Neural cell (in vitro differentiated cells): ENCODE measurements at regions not wholly inside any gene's neighbourhood (a gene's known extent, or its start where the extent isn't known, plus 50 kb on each side); places are given as distances from the start of the nearest gene placed in this dataset.

Source experiments
- H2AFZ ChIP-seq: fragments of 200-600, 300-800 bp; sonication (generic), shearing (Covaris generic); 2 replicates; pipeline ENCODE4 v1.6.0; 2014; ENCODE audit warnings: low read depth, mild to moderate bottlenecking, antibody characterized with exemption, low read length, moderate library complexity
- H3F3A ChIP-seq: fragments of 200-600 bp; shearing (Covaris generic); 2 replicates; pipeline ENCODE4 v1.6.1; 2016; ENCODE audit warnings: mild to moderate bottlenecking, moderate library complexity, mixed read lengths, antibody characterized with exemption, low read length; ENCODE audit not compliant: insufficient read depth, poor library complexity, severe bottlenecking
- H3K27ac ChIP-seq: fragments of 200-600, 300-800 bp; sonication (generic), shearing (Covaris generic); 2 replicates; pipeline ENCODE4 v1.5.1; 2014; ENCODE audit warnings: mild to moderate bottlenecking, low read length, moderate library complexity
- H3K27me3 ChIP-seq: fragments of 300-800, 200-600 bp; sonication (generic), shearing (Covaris generic); 2 replicates; pipeline ENCODE4 v1.6.0; 2014; ENCODE audit warnings: mild to moderate bottlenecking, low read depth, low read length, moderate library complexity; ENCODE audit not compliant: insufficient read depth
- H3K36me3 ChIP-seq: fragments of 300-800, 200-600 bp; sonication (generic), shearing (Covaris generic); 2 replicates; pipeline ENCODE4 v1.5.1; 2014; ENCODE audit warnings: mild to moderate bottlenecking, antibody characterized with exemption, low read length, moderate library complexity; ENCODE audit not compliant: insufficient read depth
- H3K4me2 ChIP-seq: fragments of 300-800, 200-600 bp; sonication (generic), shearing (Covaris generic); 2 replicates; pipeline ENCODE4 v1.6.0; 2014; ENCODE audit warnings: mild to moderate bottlenecking, low read length
- H3K4me3 ChIP-seq: fragments of 300-800, 200-600 bp; sonication (generic), shearing (Covaris generic); 2 replicates; pipeline ENCODE4 v1.5.1; 2014; ENCODE audit warnings: mild to moderate bottlenecking, low read length, moderate library complexity
- H3K79me2 ChIP-seq: fragments of 200-600 bp; shearing (Covaris generic); replicated peaks from 2 replicates; pipeline ENCODE4 v1.6.0; 2014; ENCODE audit warnings: mild to moderate bottlenecking, low read length, moderate library complexity; ENCODE audit not compliant: insufficient read depth
- H3K9ac ChIP-seq: fragments of 300-800, 200-600 bp; sonication (generic), shearing (Covaris generic); 2 replicates; pipeline ENCODE4 v1.6.1; 2016; ENCODE audit warnings: mild to moderate bottlenecking, low read length, mixed read lengths
- H3K9me2 ChIP-seq: fragments of 200-600 bp; shearing (Covaris generic); 2 replicates; pipeline ENCODE4 v1.6.1; 2016; ENCODE audit warnings: mild to moderate bottlenecking, low read length, mixed read lengths; ENCODE audit not compliant: insufficient read depth
- H3K9me3 ChIP-seq: fragments of 200-600, 300-800 bp; sonication (generic), shearing (Covaris generic); 2 replicates; pipeline ENCODE4 v1.6.1; 2016; ENCODE audit warnings: mild to moderate bottlenecking, mixed run types, low read length, moderate library complexity, mixed read lengths
- H4K20me1 ChIP-seq: fragments of 200-600 bp; shearing (Covaris generic); 2 replicates; pipeline ENCODE4 v1.6.1; 2016; ENCODE audit warnings: mild to moderate bottlenecking, mixed run types; ENCODE audit not compliant: insufficient read depth
- EP300 ChIP-seq: fragments of 450-650 bp; conservative IDR thresholded peaks from 2 replicates; pipeline ENCODE4 v1.6.1; 2014; ENCODE audit warnings: antibody characterized with exemption, mild to moderate bottlenecking, moderate library complexity; ENCODE audit not compliant: poor library complexity, severe bottlenecking
- EZH2 ChIP-seq: fragments of 200-600, 300-800 bp; shearing (Covaris generic), sonication (generic); IDR thresholded peaks from 2 replicates; pipeline ENCODE4 v1.6.1; 2014; ENCODE audit warnings: antibody characterized with exemption, low read length, borderline replicate concordance, mild to moderate bottlenecking; ENCODE audit not compliant: insufficient read depth, poor library complexity, severe bottlenecking
- MXI1 ChIP-seq: fragments of 450-650 bp; conservative IDR thresholded peaks from 2 replicates; pipeline ENCODE4 v1.6.1; 2014; ENCODE audit warnings: antibody characterized with exemption, mild to moderate bottlenecking; ENCODE audit not compliant: poor library complexity, severe bottlenecking
- POLR2AphosphoS5 ChIP-seq: IDR thresholded peaks from 2 replicates; pipeline ENCODE4 v1.6.1; 2012
- RAD21 ChIP-seq: fragments of 450-650 bp; conservative IDR thresholded peaks from 2 replicates; pipeline ENCODE4 v1.6.1; 2014; ENCODE audit warnings: antibody characterized with exemption, mild to moderate bottlenecking, moderate library complexity
- SMC3 ChIP-seq: fragments of 450-650 bp; conservative IDR thresholded peaks from 2 replicates; pipeline ENCODE4 v1.6.1; 2014; ENCODE audit warnings: antibody characterized with exemption, mild to moderate bottlenecking, moderate library complexity; ENCODE audit not compliant: poor library complexity
- TAF1 ChIP-seq: IDR thresholded peaks from 2 replicates; pipeline ENCODE4 v1.6.1; 2012; ENCODE audit warnings: low read depth
- TF ChIP-seq, protein P1 (sequence below): IDR thresholded peaks from 2 replicates; pipeline ENCODE4 v1.6.1; 2012; ENCODE audit warnings: borderline replicate concordance
- TF ChIP-seq, protein P2 (sequence below): fragments of 450-650 bp; IDR thresholded peaks from 2 replicates; pipeline ENCODE4 v1.5.1; 2014; ENCODE audit warnings: antibody characterized with exemption, mild to moderate bottlenecking, moderate library complexity; ENCODE audit not compliant: poor library complexity, severe bottlenecking

- Histone ChIP-seq H3F3A (no peaks in the 10 kb centered on the region), H2AFZ (no peak overlapping the region), H3K4me2 (no peak overlapping the region), H3K27me3 (no peaks in the 10 kb centered on the region), H3K9me2 (no peaks in the 10 kb centered on the region), H3K79me2 (no peaks in the 10 kb centered on the region), H3K27ac (no peak overlapping the region), H3K36me3 (no peaks in the 10 kb centered on the region), H3K4me3 (no peak overlapping the region), H4K20me1 (no peaks in the 10 kb centered on the region), H3K9ac (no peak overlapping the region), H3K9me3 (no peaks in the 10 kb centered on the region)
- no peak for TF ChIP-seq SMC3
- TF ChIP-seq, protein P1, sequence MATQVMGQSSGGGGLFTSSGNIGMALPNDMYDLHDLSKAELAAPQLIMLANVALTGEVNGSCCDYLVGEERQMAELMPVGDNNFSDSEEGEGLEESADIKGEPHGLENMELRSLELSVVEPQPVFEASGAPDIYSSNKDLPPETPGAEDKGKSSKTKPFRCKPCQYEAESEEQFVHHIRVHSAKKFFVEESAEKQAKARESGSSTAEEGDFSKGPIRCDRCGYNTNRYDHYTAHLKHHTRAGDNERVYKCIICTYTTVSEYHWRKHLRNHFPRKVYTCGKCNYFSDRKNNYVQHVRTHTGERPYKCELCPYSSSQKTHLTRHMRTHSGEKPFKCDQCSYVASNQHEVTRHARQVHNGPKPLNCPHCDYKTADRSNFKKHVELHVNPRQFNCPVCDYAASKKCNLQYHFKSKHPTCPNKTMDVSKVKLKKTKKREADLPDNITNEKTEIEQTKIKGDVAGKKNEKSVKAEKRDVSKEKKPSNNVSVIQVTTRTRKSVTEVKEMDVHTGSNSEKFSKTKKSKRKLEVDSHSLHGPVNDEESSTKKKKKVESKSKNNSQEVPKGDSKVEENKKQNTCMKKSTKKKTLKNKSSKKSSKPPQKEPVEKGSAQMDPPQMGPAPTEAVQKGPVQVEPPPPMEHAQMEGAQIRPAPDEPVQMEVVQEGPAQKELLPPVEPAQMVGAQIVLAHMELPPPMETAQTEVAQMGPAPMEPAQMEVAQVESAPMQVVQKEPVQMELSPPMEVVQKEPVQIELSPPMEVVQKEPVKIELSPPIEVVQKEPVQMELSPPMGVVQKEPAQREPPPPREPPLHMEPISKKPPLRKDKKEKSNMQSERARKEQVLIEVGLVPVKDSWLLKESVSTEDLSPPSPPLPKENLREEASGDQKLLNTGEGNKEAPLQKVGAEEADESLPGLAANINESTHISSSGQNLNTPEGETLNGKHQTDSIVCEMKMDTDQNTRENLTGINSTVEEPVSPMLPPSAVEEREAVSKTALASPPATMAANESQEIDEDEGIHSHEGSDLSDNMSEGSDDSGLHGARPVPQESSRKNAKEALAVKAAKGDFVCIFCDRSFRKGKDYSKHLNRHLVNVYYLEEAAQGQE = no peak
- no peak for TF ChIP-seq POLR2AphosphoS5
- TF ChIP-seq MXI1 = no peak
- no peak for TF ChIP-seq TAF1
These were observed 144.9 kb upstream of the C1orf174 start for GRCh38 chr1:4044967-4045366.

DNA sequence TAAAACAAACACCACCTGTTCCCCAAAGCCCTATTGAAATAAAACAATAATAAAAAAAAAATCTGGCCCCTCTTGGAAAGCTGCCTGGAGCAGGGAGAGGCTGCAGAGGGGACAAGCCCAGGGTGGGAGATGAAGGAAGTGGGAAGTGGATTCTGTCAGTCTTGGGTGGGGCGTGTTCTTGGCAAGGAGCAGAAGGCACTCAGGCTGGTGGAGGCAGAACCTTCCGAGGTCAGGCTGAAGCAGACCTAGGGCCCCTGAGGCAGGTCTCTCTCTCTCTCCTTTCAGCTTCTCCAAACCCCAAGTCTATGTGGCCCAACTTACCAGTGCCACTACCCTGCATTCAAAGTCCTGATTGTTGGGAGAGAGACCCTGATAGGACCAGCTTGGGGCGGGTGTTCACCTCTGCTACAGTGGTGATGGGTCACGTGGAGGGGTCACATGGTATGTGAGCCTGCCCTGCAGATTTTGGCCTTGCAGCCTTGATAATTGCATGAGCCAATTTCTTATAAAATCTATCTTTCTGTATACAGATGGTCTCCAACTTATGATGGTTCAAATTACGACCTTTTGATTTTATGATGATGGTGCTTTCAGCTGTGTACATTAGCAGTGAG is 145.4 kb upstream of the C1orf174 start:
- H3K27ac ChIP-seq = no peak overlapping the region
- TF ChIP-seq, protein P1 = no peak
- TF ChIP-seq RAD21 = no peak
- TF ChIP-seq POLR2AphosphoS5 = no peak
- TF ChIP-seq, protein P2, sequence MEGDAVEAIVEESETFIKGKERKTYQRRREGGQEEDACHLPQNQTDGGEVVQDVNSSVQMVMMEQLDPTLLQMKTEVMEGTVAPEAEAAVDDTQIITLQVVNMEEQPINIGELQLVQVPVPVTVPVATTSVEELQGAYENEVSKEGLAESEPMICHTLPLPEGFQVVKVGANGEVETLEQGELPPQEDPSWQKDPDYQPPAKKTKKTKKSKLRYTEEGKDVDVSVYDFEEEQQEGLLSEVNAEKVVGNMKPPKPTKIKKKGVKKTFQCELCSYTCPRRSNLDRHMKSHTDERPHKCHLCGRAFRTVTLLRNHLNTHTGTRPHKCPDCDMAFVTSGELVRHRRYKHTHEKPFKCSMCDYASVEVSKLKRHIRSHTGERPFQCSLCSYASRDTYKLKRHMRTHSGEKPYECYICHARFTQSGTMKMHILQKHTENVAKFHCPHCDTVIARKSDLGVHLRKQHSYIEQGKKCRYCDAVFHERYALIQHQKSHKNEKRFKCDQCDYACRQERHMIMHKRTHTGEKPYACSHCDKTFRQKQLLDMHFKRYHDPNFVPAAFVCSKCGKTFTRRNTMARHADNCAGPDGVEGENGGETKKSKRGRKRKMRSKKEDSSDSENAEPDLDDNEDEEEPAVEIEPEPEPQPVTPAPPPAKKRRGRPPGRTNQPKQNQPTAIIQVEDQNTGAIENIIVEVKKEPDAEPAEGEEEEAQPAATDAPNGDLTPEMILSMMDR = no peak
- no peak for TF ChIP-seq EP300
- no peak for TF ChIP-seq MXI1
- TF ChIP-seq EZH2 = no peak
- TF ChIP-seq TAF1 = no peak
- TF ChIP-seq SMC3 = no peak
- no peaks in the 10 kb centered on the region for H4K20me1 ChIP-seq
- no peaks in the 10 kb centered on the region for H3K79me2 ChIP-seq
- no peaks in the 10 kb centered on the region for H3K9me2 ChIP-seq
- no peak overlapping the region for H3K4me3 ChIP-seq
- H3F3A ChIP-seq = no peaks in the 10 kb centered on the region
- H3K9ac ChIP-seq = no peak overlapping the region
- H3K4me2 ChIP-seq = no peak overlapping the region
- no peaks in the 10 kb centered on the region for H3K27me3 ChIP-seq
- H2AFZ ChIP-seq = no peak overlapping the region
- no peaks in the 10 kb centered on the region for H3K36me3 ChIP-seq
- no peaks in the 10 kb centered on the region for H3K9me3 ChIP-seq
